22Rv1 (cell line): ENCODE measurements at regions not wholly inside any gene's neighbourhood (a gene's known extent, or its start where the extent isn't known, plus 50 kb on each side); places are given as distances from the start of the nearest gene placed in this dataset.

Experiments used
- H3K27ac ChIP-seq: fragments of 450-650 bp; 2 replicates; pipeline ENCODE4 v1.5.1; 2017
- ZFX ChIP-seq: fragments of 450-650 bp; IDR thresholded peaks from 2 replicates; pipeline ENCODE4 v1.6.1; 2017; ENCODE audit warnings: antibody characterized with exemption, borderline replicate concordance
- TF ChIP-seq, protein P1 (sequence below): fragments of 450-650 bp; IDR thresholded peaks from 2 replicates; pipeline ENCODE4 v1.5.1; 2017; ENCODE audit warnings: mild to moderate bottlenecking

DNA sequence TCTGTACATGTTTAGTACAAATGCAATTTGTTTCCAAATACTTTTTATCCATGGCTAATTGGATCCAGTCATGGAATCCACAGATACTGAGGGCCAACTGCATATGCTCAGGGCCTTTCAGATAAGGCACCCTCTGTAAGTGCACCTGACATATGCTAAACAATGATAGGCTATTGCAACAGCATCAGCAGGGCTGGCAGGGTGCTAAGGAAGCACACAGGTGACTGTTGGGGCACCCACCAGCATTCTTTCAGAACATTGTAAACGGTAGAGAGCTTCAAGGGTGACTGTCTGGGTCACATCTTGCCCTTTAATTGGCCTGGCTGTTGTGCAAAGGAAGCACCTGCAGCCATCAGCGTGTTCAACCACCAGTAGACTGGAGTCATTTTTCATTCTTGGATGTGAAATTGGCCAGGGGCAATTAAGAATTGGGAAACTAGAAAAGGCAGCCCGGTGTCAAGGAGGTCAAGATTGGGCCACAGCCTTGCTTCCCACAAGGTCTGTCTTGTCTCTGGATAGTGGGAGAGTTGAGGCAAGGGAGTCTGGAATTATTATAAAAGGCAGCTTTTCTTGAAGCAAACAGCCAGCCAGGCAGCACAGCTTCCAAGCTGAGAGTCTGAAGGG is 129.3 kb upstream of the RAI14 start:
- no peak overlapping the region for H3K27ac ChIP-seq
- no peak for TF ChIP-seq ZFX
- TF ChIP-seq, protein P1, sequence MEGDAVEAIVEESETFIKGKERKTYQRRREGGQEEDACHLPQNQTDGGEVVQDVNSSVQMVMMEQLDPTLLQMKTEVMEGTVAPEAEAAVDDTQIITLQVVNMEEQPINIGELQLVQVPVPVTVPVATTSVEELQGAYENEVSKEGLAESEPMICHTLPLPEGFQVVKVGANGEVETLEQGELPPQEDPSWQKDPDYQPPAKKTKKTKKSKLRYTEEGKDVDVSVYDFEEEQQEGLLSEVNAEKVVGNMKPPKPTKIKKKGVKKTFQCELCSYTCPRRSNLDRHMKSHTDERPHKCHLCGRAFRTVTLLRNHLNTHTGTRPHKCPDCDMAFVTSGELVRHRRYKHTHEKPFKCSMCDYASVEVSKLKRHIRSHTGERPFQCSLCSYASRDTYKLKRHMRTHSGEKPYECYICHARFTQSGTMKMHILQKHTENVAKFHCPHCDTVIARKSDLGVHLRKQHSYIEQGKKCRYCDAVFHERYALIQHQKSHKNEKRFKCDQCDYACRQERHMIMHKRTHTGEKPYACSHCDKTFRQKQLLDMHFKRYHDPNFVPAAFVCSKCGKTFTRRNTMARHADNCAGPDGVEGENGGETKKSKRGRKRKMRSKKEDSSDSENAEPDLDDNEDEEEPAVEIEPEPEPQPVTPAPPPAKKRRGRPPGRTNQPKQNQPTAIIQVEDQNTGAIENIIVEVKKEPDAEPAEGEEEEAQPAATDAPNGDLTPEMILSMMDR = no peak

- no peak overlapping the region for H3K27ac ChIP-seq
- TF ChIP-seq, protein P1 = no peak
- TF ChIP-seq ZFX = no peak
Observed at GRCh38 chr5:34529581-34530331, 126.4 kb upstream of the RAI14 start.

DNA sequence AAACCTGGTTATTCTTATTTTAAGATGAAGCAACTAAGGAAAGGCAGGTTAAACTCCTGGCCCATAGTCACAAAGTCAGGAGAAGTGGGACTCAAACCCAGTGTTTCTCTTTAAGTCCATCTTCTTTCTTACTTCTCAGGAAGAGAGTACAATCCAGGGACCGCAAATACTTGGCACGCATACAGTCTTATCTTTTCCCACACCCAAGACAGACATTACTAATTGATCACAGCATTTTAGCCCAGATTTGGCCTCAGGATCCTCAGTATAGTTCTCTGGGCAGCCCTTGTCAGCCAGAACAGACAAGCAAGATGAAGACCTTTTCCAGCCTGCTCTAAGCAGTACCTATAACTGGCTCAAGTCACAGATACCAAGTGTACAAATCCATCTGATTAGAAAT is 125.5 kb upstream of the RAI14 start:
- TF ChIP-seq, protein P1 = no peak
- no peak for TF ChIP-seq ZFX
- H3K27ac ChIP-seq = no peak overlapping the region

DNA sequence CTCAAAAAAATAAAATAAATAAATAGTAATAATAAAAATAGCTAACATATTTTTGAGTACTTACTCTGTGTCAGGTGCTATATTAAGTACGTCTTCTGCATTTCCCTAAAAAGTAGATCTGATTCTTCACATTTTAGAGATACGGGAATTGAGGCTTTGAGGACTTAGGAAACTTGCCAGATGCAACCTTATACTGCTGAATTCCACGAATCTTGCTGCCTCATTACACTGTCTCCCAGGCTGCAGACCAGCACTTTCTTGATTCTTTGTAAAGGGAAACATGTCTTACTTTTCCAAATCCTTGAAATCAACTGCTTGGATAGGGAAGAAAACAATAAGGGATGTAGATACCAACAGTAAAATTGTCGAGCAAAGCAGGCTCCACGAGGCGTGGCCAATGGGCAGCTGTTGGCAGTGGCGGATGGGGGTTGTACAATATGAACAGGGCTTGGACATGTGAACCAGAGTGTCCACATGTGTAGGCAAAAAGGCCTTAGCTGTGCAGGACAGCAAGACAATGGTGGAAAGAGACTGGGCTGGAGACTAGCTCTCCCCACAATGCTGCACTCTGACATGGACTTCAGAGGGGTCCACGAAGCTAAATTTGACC is 124.3 kb upstream of the RAI14 start:
- TF ChIP-seq ZFX = no peak
- TF ChIP-seq, protein P1 = no peak
- no peak overlapping the region for H3K27ac ChIP-seq

DNA sequence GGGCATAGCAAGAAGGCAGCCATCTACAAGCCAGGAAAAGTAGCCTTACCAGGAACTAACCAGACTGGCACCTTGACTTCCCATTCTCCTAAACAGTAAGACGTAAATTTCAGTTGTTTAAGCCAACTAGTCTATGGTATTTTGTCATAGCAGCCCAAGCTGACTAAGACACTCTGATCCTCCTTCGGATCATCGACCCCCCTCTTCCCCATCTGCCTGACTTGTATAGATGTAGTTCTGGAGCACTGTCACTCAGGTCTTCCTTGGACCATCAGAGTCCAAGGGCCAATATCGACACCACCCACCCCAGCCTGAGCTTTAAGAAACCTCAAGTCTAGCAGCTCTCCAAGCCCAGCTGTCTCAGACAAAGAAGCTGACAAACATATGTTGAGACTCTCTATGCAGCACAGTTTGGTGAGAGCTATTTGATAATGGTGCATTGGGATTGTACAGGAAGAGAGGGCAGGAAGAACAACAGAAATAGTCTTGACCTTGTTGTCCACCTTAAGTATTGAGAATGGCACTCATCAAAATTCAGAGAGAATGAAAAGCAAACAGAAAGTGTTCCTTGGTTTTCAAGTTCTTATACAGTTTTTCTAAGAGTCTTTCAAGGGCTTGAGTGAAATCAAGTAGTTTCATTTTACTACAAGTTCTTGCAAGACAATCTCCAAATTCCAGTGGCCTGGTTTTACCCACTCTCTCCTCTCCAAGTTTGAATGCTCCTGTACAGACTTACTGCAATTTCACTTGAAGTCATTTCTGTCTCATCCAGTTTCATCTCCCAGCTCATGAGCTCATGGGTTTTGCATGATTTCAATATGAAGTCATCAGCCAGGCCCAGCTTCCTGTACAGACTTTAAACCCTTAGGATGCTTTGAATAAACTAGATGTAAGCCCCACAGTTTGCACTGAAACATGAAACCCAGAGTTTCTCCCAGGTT is 122.3 kb upstream of the RAI14 start:
- no peak for TF ChIP-seq ZFX
- TF ChIP-seq, protein P1 = no peak
- no peak overlapping the region for H3K27ac ChIP-seq

DNA sequence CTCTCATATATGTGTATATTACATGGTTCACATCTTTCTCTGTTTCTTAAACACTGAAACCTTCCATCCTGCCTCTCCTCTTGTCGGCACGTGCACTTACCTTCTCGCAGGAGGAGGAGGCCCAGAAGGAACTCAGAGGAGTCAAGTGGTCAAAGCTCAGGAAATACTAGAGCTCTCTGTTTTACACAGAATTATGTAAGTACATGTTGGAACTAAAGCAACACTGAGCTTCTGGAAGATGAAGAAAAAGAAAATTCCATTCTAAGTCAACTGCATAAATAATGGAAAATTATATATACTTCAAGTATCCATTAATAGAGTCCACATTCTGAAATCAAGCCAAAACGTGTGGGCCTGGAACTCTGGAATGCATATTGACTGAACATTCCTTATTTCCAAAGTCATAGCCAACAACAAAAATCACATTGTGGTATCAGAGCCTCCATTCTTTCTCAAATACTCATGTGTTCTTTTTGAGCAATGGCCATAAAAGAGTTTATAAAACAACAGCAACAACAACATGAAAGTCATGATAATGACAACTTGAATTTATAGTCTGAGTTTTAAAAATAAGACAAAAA is 121.5 kb upstream of the RAI14 start:
- H3K27ac ChIP-seq = no peak overlapping the region
- TF ChIP-seq, protein P1 = no peak
- TF ChIP-seq ZFX = no peak
